ENCODE measurements at regions not wholly inside any gene's neighbourhood (a gene's known extent, or its start where the extent isn't known, plus 50 kb on each side); places are given as distances from the start of the nearest gene placed in this dataset.

DNA sequence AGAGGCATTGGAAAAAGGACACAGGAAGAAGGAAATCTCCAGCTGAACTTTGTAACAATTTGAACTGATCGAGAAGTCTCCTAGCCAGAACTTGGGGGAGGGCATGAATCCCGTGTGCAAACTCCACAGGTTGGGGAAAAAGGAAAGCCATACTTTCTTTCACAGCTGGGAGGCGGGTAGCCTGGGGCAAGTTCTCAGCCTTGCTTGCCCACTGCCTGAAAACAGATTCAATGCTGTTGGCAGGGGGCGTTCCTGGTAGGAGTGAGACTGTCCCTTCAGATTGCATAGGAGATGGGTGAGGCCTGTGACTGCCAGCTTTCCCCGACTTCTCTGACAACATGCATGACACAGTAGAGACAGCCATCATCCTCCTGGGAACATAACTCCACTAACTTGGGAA is 289.1 kb upstream of the PHF14 start:
- no peak overlapping the region for H3K27ac ChIP-seq
- 84 to 88% methylated on average over 5 of the region's 5 CpGs for WGBS, 2 donors
- no peak overlapping the region for H3K4me3 ChIP-seq
- DNase-seq (no peak), ATAC-seq (no peak)
- H3K36me3 ChIP-seq (replicated peaks in 1 of 2; ENCODE audit: insufficient read depth in 1 of 2, low read depth in 2 of 2) = no peaks in the 10 kb centered on the region
- H3K4me1 ChIP-seq = no peaks in the 10 kb centered on the region
- H3K27me3 ChIP-seq = no peaks in the 10 kb centered on the region
- TF ChIP-seq, protein P1, sequence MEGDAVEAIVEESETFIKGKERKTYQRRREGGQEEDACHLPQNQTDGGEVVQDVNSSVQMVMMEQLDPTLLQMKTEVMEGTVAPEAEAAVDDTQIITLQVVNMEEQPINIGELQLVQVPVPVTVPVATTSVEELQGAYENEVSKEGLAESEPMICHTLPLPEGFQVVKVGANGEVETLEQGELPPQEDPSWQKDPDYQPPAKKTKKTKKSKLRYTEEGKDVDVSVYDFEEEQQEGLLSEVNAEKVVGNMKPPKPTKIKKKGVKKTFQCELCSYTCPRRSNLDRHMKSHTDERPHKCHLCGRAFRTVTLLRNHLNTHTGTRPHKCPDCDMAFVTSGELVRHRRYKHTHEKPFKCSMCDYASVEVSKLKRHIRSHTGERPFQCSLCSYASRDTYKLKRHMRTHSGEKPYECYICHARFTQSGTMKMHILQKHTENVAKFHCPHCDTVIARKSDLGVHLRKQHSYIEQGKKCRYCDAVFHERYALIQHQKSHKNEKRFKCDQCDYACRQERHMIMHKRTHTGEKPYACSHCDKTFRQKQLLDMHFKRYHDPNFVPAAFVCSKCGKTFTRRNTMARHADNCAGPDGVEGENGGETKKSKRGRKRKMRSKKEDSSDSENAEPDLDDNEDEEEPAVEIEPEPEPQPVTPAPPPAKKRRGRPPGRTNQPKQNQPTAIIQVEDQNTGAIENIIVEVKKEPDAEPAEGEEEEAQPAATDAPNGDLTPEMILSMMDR (IDR thresholded peaks at IDR 0.05) = no peak
- no peak for TF ChIP-seq POLR2A (IDR thresholded peaks at IDR 0.05)
- intact Hi-C loops (cut with DNase I) = no loop called here
- no peaks in the 10 kb centered on the region for H3K9me3 ChIP-seq

DNA sequence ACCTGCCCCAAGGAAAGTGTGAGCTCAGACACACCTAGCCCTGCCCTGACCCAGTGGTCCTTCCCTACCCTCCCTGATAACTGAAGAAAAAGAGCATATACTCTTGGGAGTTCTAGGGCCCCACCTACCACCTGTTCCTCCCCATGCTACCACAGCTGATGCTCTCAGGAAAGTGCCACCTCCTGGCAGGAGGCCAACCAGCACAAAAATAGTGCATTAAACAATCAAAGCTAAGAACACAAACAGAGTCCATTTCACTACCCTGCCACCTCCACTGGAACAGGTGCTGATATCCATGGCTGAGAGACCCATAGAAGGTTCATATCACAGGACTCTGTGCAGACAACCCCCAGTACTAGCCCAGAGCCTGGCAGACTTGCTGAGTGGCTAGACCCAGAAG is 288.6 kb upstream of the PHF14 start:
- DNase-seq (no peak), ATAC-seq (no peak)
- intact Hi-C loops (cut with DNase I) = no loop called here
- no peak overlapping the region for H3K27ac ChIP-seq
- no peak for TF ChIP-seq POLR2A (IDR thresholded peaks at IDR 0.05)
- no peaks in the 10 kb centered on the region for H3K4me1 ChIP-seq
- no peak overlapping the region for H3K4me3 ChIP-seq
- no peaks in the 10 kb centered on the region for H3K27me3 ChIP-seq
- no peaks in the 10 kb centered on the region for H3K36me3 ChIP-seq (replicated peaks in 1 of 2; ENCODE audit: insufficient read depth in 1 of 2, low read depth in 2 of 2)
- H3K9me3 ChIP-seq = no peaks in the 10 kb centered on the region

DNA sequence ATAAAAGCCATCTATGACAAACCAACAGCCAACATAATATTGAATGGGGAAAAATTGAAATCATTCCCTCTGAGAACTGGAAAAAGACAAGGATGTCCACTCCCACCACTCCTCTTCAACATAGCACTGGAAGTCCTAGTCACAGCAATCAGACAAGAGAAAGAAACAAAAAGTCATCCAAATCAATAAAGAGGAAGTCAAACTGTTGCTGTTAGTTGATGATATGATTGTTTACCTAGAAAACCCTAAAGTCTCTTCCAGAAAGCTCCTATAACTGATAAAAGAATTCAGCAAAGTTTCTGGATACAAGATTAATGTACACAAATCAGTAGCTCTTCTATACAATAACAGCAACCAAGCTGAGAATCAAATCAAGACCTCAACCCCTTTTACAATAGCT is 285.1 kb upstream of the PHF14 start:
- Histone ChIP-seq H3K4me1 (no peaks in the 10 kb centered on the region), H3K27me3 (no peaks in the 10 kb centered on the region), H3K4me3 (no peak overlapping the region), H3K9me3 (no peaks in the 10 kb centered on the region), H3K36me3 (replicated peaks in 1 of 2; ENCODE audit: insufficient read depth in 1 of 2, low read depth in 2 of 2) (no peaks in the 10 kb centered on the region), H3K27ac (no peak overlapping the region)
- no peak for TF ChIP-seq POLR2A (IDR thresholded peaks at IDR 0.05)
- TF ChIP-seq, protein P1 (IDR thresholded peaks at IDR 0.05) = no peak
- intact Hi-C loops (cut with DNase I) = no loop called here
- DNase-seq (no peak), ATAC-seq (no peak)

DNA sequence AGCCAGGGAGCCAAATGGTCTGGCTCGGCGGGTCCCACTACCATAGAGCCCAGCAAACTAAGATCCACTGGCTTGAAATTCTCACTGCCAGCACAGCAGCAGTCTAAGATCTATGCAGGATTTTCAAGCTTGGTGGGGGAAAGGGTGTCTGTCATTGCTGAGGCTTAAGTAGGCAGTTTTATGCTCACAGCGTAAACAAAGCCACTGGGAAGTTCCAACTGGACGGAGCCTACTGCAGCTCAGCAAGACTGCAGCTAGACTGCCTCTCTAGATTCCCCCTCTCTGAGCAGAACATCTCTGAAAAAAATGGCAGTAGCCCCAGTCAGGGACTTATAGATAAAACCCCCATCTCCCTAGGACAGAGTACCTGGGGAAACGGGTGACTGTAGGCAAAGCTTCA is 277.6 kb upstream of the PHF14 start:
- intact Hi-C loops (cut with DNase I) = no loop called here
- WGBS, 2 donors = 60 to 72% methylated on average over 1 to 5 of the region's 5 CpGs
- no peaks in the 10 kb centered on the region for H3K27me3 ChIP-seq
- no peaks in the 10 kb centered on the region for H3K36me3 ChIP-seq (replicated peaks in 1 of 2; ENCODE audit: insufficient read depth in 1 of 2, low read depth in 2 of 2)
- ATAC-seq (no peak), DNase-seq (no peak)
- H3K27ac ChIP-seq = no peak overlapping the region
- no peaks in the 10 kb centered on the region for H3K9me3 ChIP-seq
- H3K4me3 ChIP-seq = no peak overlapping the region
- H3K4me1 ChIP-seq = no peaks in the 10 kb centered on the region
- TF ChIP-seq, protein P1 (IDR thresholded peaks at IDR 0.05) = no peak
- no peak for TF ChIP-seq POLR2A (IDR thresholded peaks at IDR 0.05)

DNA sequence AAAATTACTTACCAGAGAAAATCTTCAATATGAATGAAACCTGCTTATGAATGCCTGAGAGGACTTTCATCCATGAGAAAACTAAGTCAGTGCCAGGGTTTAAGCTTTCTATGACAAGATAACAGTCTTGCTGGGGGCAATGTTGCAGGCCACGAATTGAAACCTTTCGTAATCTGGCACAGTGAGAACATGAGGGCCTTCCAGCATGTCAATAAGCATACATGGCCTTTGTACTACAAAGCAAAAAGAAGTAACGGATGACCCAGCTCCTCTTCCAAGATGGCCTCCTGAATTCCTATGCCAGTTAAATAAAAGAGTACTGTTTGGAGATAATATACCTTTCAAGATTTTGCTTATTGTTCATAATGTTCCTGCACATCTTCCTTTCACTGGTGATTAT is 270.6 kb upstream of the PHF14 start:
- H3K36me3 ChIP-seq (replicated peaks in 1 of 2; ENCODE audit: insufficient read depth in 1 of 2, low read depth in 2 of 2) = no peaks in the 10 kb centered on the region
- WGBS, 2 donors = 78 to 81% methylated on average over 3 of the region's 3 CpGs
- no peak overlapping the region for H3K27ac ChIP-seq
- no peaks in the 10 kb centered on the region for H3K9me3 ChIP-seq
- no peak for ATAC-seq
- intact Hi-C loops (cut with DNase I) = no loop called here
- DNase-seq = no peak
- TF ChIP-seq, protein P1 (IDR thresholded peaks at IDR 0.05) = no peak
- no peak for TF ChIP-seq POLR2A (IDR thresholded peaks at IDR 0.05)
- peaks cover 10% of the 10 kb centered on the region for H3K4me1 ChIP-seq
- no peak overlapping the region for H3K4me3 ChIP-seq
- H3K27me3 ChIP-seq = no peaks in the 10 kb centered on the region
